Astrocyte (in vitro differentiated cells and primary cell): ENCODE measurements at regions not wholly inside any gene's neighbourhood (a gene's known extent, or its start where the extent isn't known, plus 50 kb on each side); places are given as distances from the start of the nearest gene placed in this dataset.

Experiments used
- DNase-seq: peaks from one replicate; pipeline ENCODE4 v3.0.0-alpha.2; 2010; ENCODE audit warnings: low read depth
- FAIRE-seq: peaks from 2 replicates; lab custom pipeline; 2011; peaks lifted over from hg19 to GRCh38; lab: Jason Lieb, UNC
- H2AFZ ChIP-seq: 2 replicates; pipeline ENCODE4 v1.6.0; 2012; ENCODE audit warnings: low read depth, low read length, inconsistent platforms
- H3K27ac ChIP-seq: 2 replicates; pipeline ENCODE4 v1.5.1; 2011; ENCODE audit warnings: low read depth, low read length, inconsistent platforms
- H3K27me3 ChIP-seq: 2 replicates; pipeline ENCODE4 v1.6.0; 2011; ENCODE audit warnings: low read length, inconsistent platforms; ENCODE audit not compliant: insufficient read depth
- H3K36me3 ChIP-seq: 2 replicates; pipeline ENCODE4 v1.5.1; 2011; ENCODE audit warnings: low read length, inconsistent platforms; ENCODE audit not compliant: insufficient read depth
- H3K4me1 ChIP-seq: 2 replicates; pipeline ENCODE4 v1.5.1; 2011; ENCODE audit warnings: low read length, inconsistent platforms; ENCODE audit not compliant: insufficient read depth
- H3K4me2 ChIP-seq: 2 replicates; pipeline ENCODE4 v1.6.0; 2012; ENCODE audit warnings: low read length, inconsistent platforms
- H3K4me3 ChIP-seq: 2 replicates; pipeline ENCODE4 v1.5.1; 2011; ENCODE audit warnings: low read depth, mild to moderate bottlenecking, low read length, inconsistent platforms; ENCODE audit not compliant: insufficient read depth
- H3K79me2 ChIP-seq: 2 replicates; pipeline ENCODE4 v1.6.0; 2012; ENCODE audit warnings: mild to moderate bottlenecking, low read length, inconsistent platforms; ENCODE audit not compliant: insufficient read depth
- H3K9ac ChIP-seq: 2 replicates; pipeline ENCODE4 v1.6.0; 2012; ENCODE audit warnings: mild to moderate bottlenecking, low read length, inconsistent platforms
- H3K9me3 ChIP-seq: 2 replicates; pipeline ENCODE4 v1.5.1; 2012; ENCODE audit warnings: low read depth, mild to moderate bottlenecking, low read length, inconsistent platforms; ENCODE audit not compliant: insufficient read depth
- H4K20me1 ChIP-seq: 2 replicates; pipeline ENCODE4 v1.6.0; 2012; ENCODE audit warnings: low read length, inconsistent platforms; ENCODE audit not compliant: insufficient read depth
- H3K27ac Mint-ChIP-seq: one replicate; pipeline ENCODE4 v1.8.0; 2021; ENCODE audit warnings: mild to moderate bottlenecking, mixed read lengths; ENCODE audit not compliant: unreplicated experiment
- H3K27me3 Mint-ChIP-seq: one replicate; pipeline ENCODE4 v1.8.0; 2021; ENCODE audit warnings: low read depth, mixed read lengths; ENCODE audit not compliant: unreplicated experiment
- H3K36me3 Mint-ChIP-seq: one replicate; pipeline ENCODE4 v1.8.0; 2021; ENCODE audit warnings: low read depth, mixed read lengths; ENCODE audit not compliant: unreplicated experiment
- H3K4me1 Mint-ChIP-seq: one replicate; pipeline ENCODE4 v1.8.0; 2021; ENCODE audit warnings: low read depth, mixed read lengths; ENCODE audit not compliant: unreplicated experiment
- H3K4me3 Mint-ChIP-seq: one replicate; pipeline ENCODE4 v1.8.0; 2021; ENCODE audit warnings: mild to moderate bottlenecking, moderate library complexity, mixed read lengths; ENCODE audit not compliant: unreplicated experiment
- H3K9me3 Mint-ChIP-seq: one replicate; pipeline ENCODE4 v1.8.0; 2021; ENCODE audit warnings: mild to moderate bottlenecking, mixed read lengths; ENCODE audit not compliant: unreplicated experiment
- CTCF ChIP-seq: IDR thresholded peaks from 2 replicates; pipeline ENCODE4 v1.5.1; 2011; ENCODE audit warnings: low read depth, mild to moderate bottlenecking, inconsistent platforms, low read length, moderate library complexity; ENCODE audit not compliant: insufficient read depth
- EZH2 ChIP-seq: IDR thresholded peaks from 2 replicates; pipeline ENCODE4 v1.6.1; 2012; ENCODE audit warnings: mild to moderate bottlenecking, low read length, inconsistent platforms; ENCODE audit not compliant: insufficient read depth

- no peak overlapping the region for H3K27ac ChIP-seq
- TF ChIP-seq CTCF (no peak), EZH2 (no peak)
- H3K79me2 ChIP-seq, result no peaks in the 10 kb centered on the region
- DNase-seq, result no peak
- H3K9ac ChIP-seq, result no peak overlapping the region
- no peak overlapping the region for H2AFZ ChIP-seq
- H3K36me3 ChIP-seq, result no peaks in the 10 kb centered on the region
- no peaks in the 10 kb centered on the region for H3K9me3 ChIP-seq
- no peaks in the 10 kb centered on the region for H3K27me3 ChIP-seq
- Mint-ChIP-seq H3K4me3 (no peak overlapping the region), H3K9me3 (no peaks in the 10 kb centered on the region), H3K4me1 (peaks cover 14% of the 10 kb centered on the region), H3K36me3 (no peaks in the 10 kb centered on the region), H3K27ac (no peak overlapping the region), H3K27me3 (no peaks in the 10 kb centered on the region)
- no peak for FAIRE-seq
- H3K4me2 ChIP-seq, result no peak overlapping the region
- no peaks in the 10 kb centered on the region for H4K20me1 ChIP-seq
- H3K4me1 ChIP-seq, result peaks cover 10% of the 10 kb centered on the region
- H3K4me3 ChIP-seq, result no peak overlapping the region
Measured at GRCh38 chr5:142527234-142527633, 158.7 kb downstream of the FGF1 start.

DNA sequence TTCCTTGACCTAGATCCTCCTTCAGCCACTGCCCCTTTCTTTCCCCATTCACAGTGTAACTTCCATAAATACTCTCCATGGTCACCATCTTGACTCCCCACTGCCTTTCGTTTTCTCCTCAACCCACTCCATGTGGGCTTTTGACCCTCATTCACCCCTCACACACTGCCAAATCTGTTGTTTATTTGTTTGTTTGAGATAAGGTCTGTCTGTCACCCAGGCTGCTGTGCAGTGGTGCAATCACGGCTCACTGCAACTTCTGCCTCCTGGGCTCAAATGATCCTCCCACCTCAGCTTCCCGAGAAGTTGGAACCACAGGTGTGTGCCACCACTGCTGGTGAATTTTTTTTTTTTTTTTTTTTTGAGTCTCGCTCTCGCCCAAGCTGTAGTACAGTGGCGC, 162.9 kb downstream of the FGF1 start:
- Histone ChIP-seq H3K27ac (no peak overlapping the region), H3K4me1 (peaks cover 8% of the 10 kb centered on the region), H3K9me3 (no peaks in the 10 kb centered on the region), H4K20me1 (no peaks in the 10 kb centered on the region), H3K9ac (no peak overlapping the region), H3K4me3 (no peak overlapping the region), H3K79me2 (no peaks in the 10 kb centered on the region), H2AFZ (no peak overlapping the region), H3K36me3 (no peaks in the 10 kb centered on the region), H3K27me3 (no peaks in the 10 kb centered on the region), H3K4me2 (no peak overlapping the region)
- TF ChIP-seq CTCF, result no peak
- TF ChIP-seq EZH2, result no peak
- H3K27ac Mint-ChIP-seq, result no peak overlapping the region
- no peaks in the 10 kb centered on the region for H3K9me3 Mint-ChIP-seq
- FAIRE-seq, result no peak
- peaks cover 18% of the 10 kb centered on the region for H3K4me1 Mint-ChIP-seq
- no peak for DNase-seq
- H3K27me3 Mint-ChIP-seq, result peaks cover 2% of the 10 kb centered on the region
- no peaks in the 10 kb centered on the region for H3K36me3 Mint-ChIP-seq
- no peak overlapping the region for H3K4me3 Mint-ChIP-seq

- peaks cover 1% of the 10 kb centered on the region for H3K36me3 Mint-ChIP-seq
- Histone ChIP-seq H3K4me3 (no peak overlapping the region), H4K20me1 (no peaks in the 10 kb centered on the region), H3K27me3 (no peaks in the 10 kb centered on the region), H2AFZ (no peak overlapping the region), H3K4me1 (peaks cover 8% of the 10 kb centered on the region), H3K9ac (no peak overlapping the region), H3K4me2 (no peak overlapping the region), H3K36me3 (no peaks in the 10 kb centered on the region), H3K27ac (no peak overlapping the region), H3K79me2 (no peaks in the 10 kb centered on the region), H3K9me3 (no peaks in the 10 kb centered on the region)
- H3K4me3 Mint-ChIP-seq, result no peak overlapping the region
- no peak for FAIRE-seq
- H3K27ac Mint-ChIP-seq, result no peak overlapping the region
- DNase-seq, result no peak
- peaks cover 2% of the 10 kb centered on the region for H3K27me3 Mint-ChIP-seq
- H3K9me3 Mint-ChIP-seq, result peaks cover 4% of the 10 kb centered on the region
- TF ChIP-seq EZH2 (no peak), CTCF (no peak)
- peaks cover 12% of the 10 kb centered on the region for H3K4me1 Mint-ChIP-seq
Measured at GRCh38 chr5:142521706-142522105, 164.2 kb downstream of the FGF1 start.
